ENCODE measurements at regions not wholly inside any gene's neighbourhood (a gene's known extent, or its start where the extent isn't known, plus 50 kb on each side); places are given as distances from the start of the nearest gene placed in this dataset.

DNA sequence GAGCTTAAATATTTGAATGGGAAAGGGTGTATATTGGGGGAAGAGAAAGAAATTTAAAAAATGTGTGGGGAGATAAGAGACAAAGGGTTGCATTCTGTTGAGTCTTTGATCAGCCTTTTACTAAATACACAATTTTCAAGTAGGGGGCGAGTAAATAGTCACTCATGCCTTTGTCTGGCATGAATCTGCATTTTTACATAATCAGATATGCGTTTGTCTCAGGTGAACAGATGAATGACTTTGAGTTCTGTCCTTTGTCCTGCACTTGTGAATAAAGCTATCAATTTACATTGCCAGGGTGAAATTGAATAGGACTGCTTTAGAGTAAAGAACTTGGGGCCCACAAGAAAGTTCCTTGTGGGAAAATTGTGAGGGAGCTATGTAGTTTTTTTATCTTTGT lies 523.6 kb upstream of the LUZP2 start:
- peak; percentile 46 for DNase-seq (ENCODE audit: low read depth)
- no peak overlapping the region for H3K4me3 ChIP-seq (ENCODE audit: low read depth, low read length)
- TF ChIP-seq, protein P1, sequence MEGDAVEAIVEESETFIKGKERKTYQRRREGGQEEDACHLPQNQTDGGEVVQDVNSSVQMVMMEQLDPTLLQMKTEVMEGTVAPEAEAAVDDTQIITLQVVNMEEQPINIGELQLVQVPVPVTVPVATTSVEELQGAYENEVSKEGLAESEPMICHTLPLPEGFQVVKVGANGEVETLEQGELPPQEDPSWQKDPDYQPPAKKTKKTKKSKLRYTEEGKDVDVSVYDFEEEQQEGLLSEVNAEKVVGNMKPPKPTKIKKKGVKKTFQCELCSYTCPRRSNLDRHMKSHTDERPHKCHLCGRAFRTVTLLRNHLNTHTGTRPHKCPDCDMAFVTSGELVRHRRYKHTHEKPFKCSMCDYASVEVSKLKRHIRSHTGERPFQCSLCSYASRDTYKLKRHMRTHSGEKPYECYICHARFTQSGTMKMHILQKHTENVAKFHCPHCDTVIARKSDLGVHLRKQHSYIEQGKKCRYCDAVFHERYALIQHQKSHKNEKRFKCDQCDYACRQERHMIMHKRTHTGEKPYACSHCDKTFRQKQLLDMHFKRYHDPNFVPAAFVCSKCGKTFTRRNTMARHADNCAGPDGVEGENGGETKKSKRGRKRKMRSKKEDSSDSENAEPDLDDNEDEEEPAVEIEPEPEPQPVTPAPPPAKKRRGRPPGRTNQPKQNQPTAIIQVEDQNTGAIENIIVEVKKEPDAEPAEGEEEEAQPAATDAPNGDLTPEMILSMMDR (IDR thresholded peaks at IDR 0.05; ENCODE audit: insufficient read depth, low read length), result no peak

DNA sequence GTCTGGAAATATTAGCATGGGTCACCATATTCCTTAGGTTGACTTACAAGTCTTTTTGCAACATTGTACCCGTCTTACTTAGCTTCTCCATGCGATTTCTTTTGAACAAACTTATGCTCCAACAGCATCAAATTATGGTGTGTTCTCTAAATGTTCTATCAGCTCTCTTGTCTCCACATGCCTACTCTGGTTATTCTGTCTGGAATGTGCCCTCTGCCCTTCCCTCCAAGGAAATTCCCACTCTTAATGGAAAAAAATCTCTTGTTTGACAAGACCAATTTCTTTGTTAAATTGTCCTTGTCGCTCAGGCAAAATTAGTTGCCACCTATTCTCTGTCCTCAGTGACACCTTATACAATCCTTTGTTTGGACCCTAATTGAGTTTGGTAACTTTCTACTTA lies 522.8 kb upstream of the LUZP2 start:
- no peak for DNase-seq (ENCODE audit: low read depth)
- H3K4me3 ChIP-seq (ENCODE audit: low read depth, low read length), result no peak overlapping the region
- TF ChIP-seq, protein P1 (IDR thresholded peaks at IDR 0.05; ENCODE audit: insufficient read depth, low read length), result no peak

DNA sequence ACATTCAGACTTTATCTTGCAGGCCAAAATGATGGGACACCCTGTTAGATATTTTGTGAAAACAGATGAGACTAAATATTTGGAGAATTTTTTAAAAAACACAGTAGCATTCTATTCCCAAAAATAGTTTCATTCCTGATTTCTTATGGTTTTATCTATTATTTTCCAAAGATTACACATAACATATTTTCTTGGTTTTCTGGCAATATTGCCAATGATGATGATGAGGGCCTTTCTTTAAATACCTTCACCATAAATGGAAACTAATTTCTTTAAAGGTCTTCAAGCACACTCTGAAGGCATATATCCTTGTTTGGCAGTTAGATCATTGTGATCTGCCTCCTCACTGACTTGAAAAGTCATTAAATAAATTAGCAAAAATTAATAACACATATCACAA lies 522.3 kb upstream of the LUZP2 start:
- TF ChIP-seq, protein P1 (IDR thresholded peaks at IDR 0.05; ENCODE audit: insufficient read depth, low read length), result no peak
- DNase-seq (ENCODE audit: low read depth), result no peak

DNA sequence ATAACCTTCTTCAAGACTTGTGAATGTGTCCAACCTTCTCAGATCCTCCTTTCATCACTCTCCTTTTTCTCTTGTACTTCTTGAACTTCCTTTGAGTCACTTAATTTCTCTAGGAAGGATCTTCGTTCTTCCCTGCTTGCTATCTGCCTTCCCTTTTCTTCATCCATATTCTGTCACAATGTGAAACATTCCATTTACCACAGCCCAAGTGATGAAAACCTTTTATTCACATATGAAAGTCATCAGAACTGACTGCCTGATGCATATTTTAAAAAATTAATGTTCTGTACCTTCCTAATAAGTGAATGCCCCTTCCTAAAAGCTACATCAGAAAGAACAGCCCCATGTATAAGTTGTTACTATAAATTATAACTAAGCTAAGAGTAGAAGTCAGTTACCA lies 520.4 kb upstream of the LUZP2 start:
- DNase-seq (ENCODE audit: low read depth), result peak; percentile 65
- no peak overlapping the region for H3K4me3 ChIP-seq (ENCODE audit: low read depth, low read length)
- TF ChIP-seq, protein P1 (IDR thresholded peaks at IDR 0.05; ENCODE audit: insufficient read depth, low read length), result no peak

More for the DNA sequence above, 522.3 kb upstream of the LUZP2 start:
- no peak overlapping the region for H3K4me3 ChIP-seq (ENCODE audit: low read depth, low read length)

DNA sequence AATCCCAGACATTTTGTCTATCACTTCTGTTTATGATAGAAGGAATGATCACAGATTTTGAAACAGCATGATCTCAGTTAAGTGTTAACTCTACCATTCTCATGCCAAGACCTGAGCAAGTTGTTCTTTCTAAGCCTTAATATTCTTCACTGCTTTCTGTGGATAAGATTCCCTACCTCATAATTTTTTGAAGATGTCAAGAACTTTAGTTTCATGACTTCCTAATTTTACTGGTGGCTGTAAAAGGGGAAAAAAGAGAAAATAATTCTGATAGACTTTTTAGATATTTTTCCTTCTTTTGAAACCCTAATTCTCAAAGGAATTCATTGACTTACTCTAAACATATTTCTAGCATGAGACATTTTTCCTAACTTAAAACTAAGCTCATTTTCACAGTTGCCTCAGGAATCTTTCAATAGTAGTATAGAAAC lies 520.0 kb upstream of the LUZP2 start:
- TF ChIP-seq, protein P1 (IDR thresholded peaks at IDR 0.05; ENCODE audit: insufficient read depth, low read length), result no peak
- H3K4me3 ChIP-seq (ENCODE audit: low read depth, low read length), result no peak overlapping the region
- peak; percentile 67 for DNase-seq (ENCODE audit: low read depth)

DNA sequence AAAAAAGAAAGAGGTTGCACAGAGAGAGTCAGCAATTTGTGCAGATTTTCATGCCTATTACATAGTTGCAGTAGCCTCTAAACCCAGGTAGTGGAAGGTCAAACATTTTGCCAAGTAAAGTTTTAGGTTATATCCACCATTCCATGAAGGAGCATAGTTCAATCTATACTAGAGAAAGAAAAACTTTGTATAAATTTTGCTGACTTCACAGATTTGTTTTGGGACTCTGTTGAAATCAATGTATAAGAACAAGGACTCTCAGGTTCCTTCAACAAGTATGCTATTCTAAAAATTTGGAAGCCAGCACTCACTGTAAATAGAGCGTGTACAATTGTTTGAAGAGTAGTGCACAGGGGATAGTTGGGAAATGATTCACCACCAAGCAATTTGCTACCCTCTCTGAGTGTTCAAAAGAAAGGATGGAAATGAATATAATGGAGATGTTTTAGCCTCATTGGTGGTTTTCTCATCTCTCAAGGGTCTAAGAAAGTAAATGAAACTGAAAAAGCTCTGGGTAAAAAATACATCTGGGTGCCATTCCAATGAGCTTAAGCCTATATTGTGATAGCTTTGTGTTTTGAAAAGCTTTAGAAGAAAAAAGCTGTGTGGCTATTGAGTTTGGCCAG lies 508.4 kb upstream of the LUZP2 start:
- TF ChIP-seq, protein P1 (IDR thresholded peaks at IDR 0.05; ENCODE audit: insufficient read depth, low read length), result no peak
- peak; percentile 36 for DNase-seq (ENCODE audit: low read depth)
- H3K4me3 ChIP-seq (ENCODE audit: low read depth, low read length), result no peak overlapping the region

All from fibroblast of the aortic adventitia (primary cell).